CD4-positive, alpha-beta T cell (primary cell): ENCODE measurements at regions not wholly inside any gene's neighbourhood (a gene's known extent, or its start where the extent isn't known, plus 50 kb on each side); places are given as distances from the start of the nearest gene placed in this dataset.
A peak's percentile ranks its signal among the peaks of the same experiment; 100 is the strongest.

Experiments used
- ATAC-seq: fragments of 200-7000 bp; cut with Tn5 transposase; one replicate; pipeline ENCODE4 v1.10.0; 2022; ENCODE audit warnings: mild to moderate bottlenecking; ENCODE audit not compliant: poor library complexity
- CTCF ChIA-PET: fragments of 350-600 bp; sonication (Branson Sonifier 250); formaldehyde crosslinking; loops from one replicate; lab custom pipeline; 2021; ENCODE audit warnings: antibody characterized with exemption, inconsistent platforms; lab: Charles Lee
- POLR2A ChIA-PET: fragments of 350-600 bp; sonication (Branson Sonifier 250); formaldehyde crosslinking; loops from one replicate; lab custom pipeline; 2021; ENCODE audit warnings: antibody characterized with exemption, inconsistent platforms; lab: Charles Lee
- DNase-seq, 14 experiments: peaks; one replicate each; pipeline ENCODE4 v3.0.0-alpha.2; 2013 to 2020; ENCODE audit warnings: mixed read lengths in 2 of 14
- H3K27ac ChIP-seq, 2 donors: one replicate each; pipeline versions ENCODE4 v1.5.1 to v1.7.0; 2013; ENCODE audit warnings: low read length in 2 of 2, low read depth in 1 of 2, mild to moderate bottlenecking in 1 of 2
- H3K27me3 ChIP-seq, 2 experiments: 1 replicate in 1 of 2; 2 replicates in 1 of 2; pipeline versions ENCODE4 v1.6.1 to v1.7.0; 2013; ENCODE audit warnings: low read length in 2 of 2, control low read depth in 1 of 2, mild to moderate bottlenecking in 1 of 2, moderate library complexity in 1 of 2; ENCODE audit not compliant: insufficient read depth in 2 of 2, control insufficient read depth in 1 of 2
- H3K36me3 ChIP-seq: one replicate; pipeline ENCODE4 v1.6.1; 2013; ENCODE audit warnings: low read length, control low read depth; ENCODE audit not compliant: insufficient read depth
- H3K4me1 ChIP-seq: one replicate; pipeline ENCODE4 v1.6.1; 2013; ENCODE audit warnings: low read length, control low read depth; ENCODE audit not compliant: insufficient read depth
- H3K4me3 ChIP-seq: one replicate; pipeline ENCODE4 v1.5.1; 2013; ENCODE audit warnings: mild to moderate bottlenecking, low read length, moderate library complexity
- H3K9me3 ChIP-seq, 2 experiments: 1 replicate in 1 of 2; 2 replicates in 1 of 2; pipeline versions ENCODE4 v1.6.1 to v1.7.0; 2013; ENCODE audit warnings: low read length in 2 of 2, mild to moderate bottlenecking in 2 of 2, control low read depth in 1 of 2, moderate library complexity in 1 of 2; ENCODE audit not compliant: control insufficient read depth in 1 of 2, insufficient read depth in 1 of 2
- H3K27ac Mint-ChIP-seq: one replicate; pipeline ENCODE4 v1.8.0; 2020; ENCODE audit warnings: mixed read lengths
- H3K27me3 Mint-ChIP-seq: one replicate; pipeline ENCODE4 v1.8.0; 2021; ENCODE audit warnings: mixed read lengths
- H3K36me3 Mint-ChIP-seq: one replicate; pipeline ENCODE4 v1.8.0; 2021; ENCODE audit warnings: low read depth, mixed read lengths
- H3K4me1 Mint-ChIP-seq: one replicate; pipeline ENCODE4 v1.8.0; 2021; ENCODE audit warnings: low read depth, mixed read lengths
- H3K4me3 Mint-ChIP-seq: one replicate; pipeline ENCODE4 v1.8.0; 2020; ENCODE audit warnings: mild to moderate bottlenecking, mixed read lengths
- H3K9me3 Mint-ChIP-seq: one replicate; pipeline ENCODE4 v1.8.0; 2020; ENCODE audit warnings: mixed read lengths
- intact Hi-C, 2 experiments: fragments of 100-400 bp; cut with DNase I in 1 of 2; cut with micrococcal nuclease in 1 of 2; formaldehyde crosslinking; loops; one replicate each; pipeline versions ENCODE4 v1.15.1 to v1.9.0; 2023 to 2025; cut with DNase I, micrococcal nuclease
- TF ChIP-seq, protein P1 (sequence below): fragments of 200-600 bp; IDR thresholded peaks from one replicate; pipeline ENCODE4 v1.8.0; 2022; ENCODE audit warnings: antibody characterized with exemption, mild to moderate bottlenecking

DNA sequence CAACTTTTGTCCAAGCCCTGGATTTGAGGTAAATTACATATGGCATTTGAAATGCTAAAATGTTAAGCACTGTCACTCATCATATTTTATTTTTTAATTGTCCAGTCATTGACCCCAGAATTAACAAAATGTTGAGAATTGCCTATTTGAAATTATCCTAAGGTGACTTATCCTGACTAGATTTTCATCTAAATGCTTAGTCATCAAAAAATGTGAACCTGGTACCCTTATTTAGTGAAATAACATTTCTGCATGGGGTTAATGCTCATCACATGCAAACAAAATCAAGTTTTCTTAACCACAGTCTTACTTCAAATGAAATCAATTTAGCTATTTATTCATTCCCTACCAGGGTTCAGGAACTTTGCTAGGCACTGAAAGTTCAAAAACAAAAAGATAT lies 232.0 kb upstream of the DCN start:
- H3K4me3 Mint-ChIP-seq: no peak overlapping the region
- H3K9me3 ChIP-seq: no peaks in the 10 kb centered on the region
- H3K36me3 ChIP-seq: no peaks in the 10 kb centered on the region
- ChIA-PET CTCF (interaction anchor here (1.8 kb wide), 1 partner anchor 28 kb away, joined by 4 read pairs; no protein-coding TSS in a partner anchor), POLR2A (no interaction called here)
- H3K27ac ChIP-seq: no peak overlapping the region
- H3K9me3 Mint-ChIP-seq: no peaks in the 10 kb centered on the region
- no peaks in the 10 kb centered on the region for H3K4me1 Mint-ChIP-seq
- ATAC-seq (no peak), DNase-seq (no peak)
- intact Hi-C loops: no loop called here
- H3K4me1 ChIP-seq: no peaks in the 10 kb centered on the region
- H3K4me3 ChIP-seq: no peak overlapping the region
- H3K36me3 Mint-ChIP-seq: no peaks in the 10 kb centered on the region
- H3K27ac Mint-ChIP-seq: no peak overlapping the region
- H3K27me3 ChIP-seq: no peaks in the 10 kb centered on the region
- H3K27me3 Mint-ChIP-seq: no peaks in the 10 kb centered on the region
- TF ChIP-seq, protein P1, sequence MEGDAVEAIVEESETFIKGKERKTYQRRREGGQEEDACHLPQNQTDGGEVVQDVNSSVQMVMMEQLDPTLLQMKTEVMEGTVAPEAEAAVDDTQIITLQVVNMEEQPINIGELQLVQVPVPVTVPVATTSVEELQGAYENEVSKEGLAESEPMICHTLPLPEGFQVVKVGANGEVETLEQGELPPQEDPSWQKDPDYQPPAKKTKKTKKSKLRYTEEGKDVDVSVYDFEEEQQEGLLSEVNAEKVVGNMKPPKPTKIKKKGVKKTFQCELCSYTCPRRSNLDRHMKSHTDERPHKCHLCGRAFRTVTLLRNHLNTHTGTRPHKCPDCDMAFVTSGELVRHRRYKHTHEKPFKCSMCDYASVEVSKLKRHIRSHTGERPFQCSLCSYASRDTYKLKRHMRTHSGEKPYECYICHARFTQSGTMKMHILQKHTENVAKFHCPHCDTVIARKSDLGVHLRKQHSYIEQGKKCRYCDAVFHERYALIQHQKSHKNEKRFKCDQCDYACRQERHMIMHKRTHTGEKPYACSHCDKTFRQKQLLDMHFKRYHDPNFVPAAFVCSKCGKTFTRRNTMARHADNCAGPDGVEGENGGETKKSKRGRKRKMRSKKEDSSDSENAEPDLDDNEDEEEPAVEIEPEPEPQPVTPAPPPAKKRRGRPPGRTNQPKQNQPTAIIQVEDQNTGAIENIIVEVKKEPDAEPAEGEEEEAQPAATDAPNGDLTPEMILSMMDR: no peak

GRCh38 chr12:91413581-91414546 lies 231.2 kb upstream of the DCN start:
- no peak for ATAC-seq
- no peaks in the 10 kb centered on the region for H3K4me1 ChIP-seq
- POLR2A ChIA-PET: interaction anchor here (0.5 to 0.6 kb wide), 2 partner anchors 127 to 407 kb away, joined by 3 read pairs; no protein-coding TSS in a partner anchor
- CTCF ChIA-PET: interaction anchor here (1.8 kb wide), 1 partner anchor 27 kb away, joined by 4 read pairs; no protein-coding TSS in a partner anchor
- DNase-seq: no peak
- no peaks in the 10 kb centered on the region for H3K27me3 Mint-ChIP-seq
- no peaks in the 10 kb centered on the region for H3K36me3 Mint-ChIP-seq
- intact Hi-C loops: no loop called here
- no peak overlapping the region for H3K27ac ChIP-seq
- no peaks in the 10 kb centered on the region for H3K27me3 ChIP-seq
- H3K4me1 Mint-ChIP-seq: no peaks in the 10 kb centered on the region
- no peak overlapping the region for H3K27ac Mint-ChIP-seq
- H3K36me3 ChIP-seq: no peaks in the 10 kb centered on the region
- H3K9me3 Mint-ChIP-seq: no peaks in the 10 kb centered on the region
- no peak overlapping the region for H3K4me3 Mint-ChIP-seq
- no peak overlapping the region for H3K4me3 ChIP-seq
- TF ChIP-seq, protein P1: no peak
- H3K9me3 ChIP-seq: no peaks in the 10 kb centered on the region

DNA sequence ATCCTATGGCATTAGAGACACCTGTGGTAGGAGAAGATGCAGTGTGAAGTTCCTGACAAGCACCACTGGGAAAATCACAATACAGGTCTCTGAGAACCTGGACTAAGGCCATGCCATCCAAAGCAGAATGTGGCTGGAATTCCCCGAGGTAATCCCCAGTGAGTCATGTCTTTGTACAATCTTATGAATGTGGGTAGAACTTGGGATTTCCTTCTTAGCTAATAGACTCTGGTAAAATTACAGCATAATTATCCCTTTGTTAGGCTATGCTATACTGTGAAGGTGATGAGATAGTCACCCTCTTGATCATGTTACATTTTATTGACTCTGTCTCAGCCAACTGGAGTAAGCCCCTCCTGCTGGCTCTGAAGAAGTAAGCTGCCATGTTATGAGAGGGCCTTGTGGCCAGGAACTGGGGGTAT lies 224.3 kb upstream of the DCN start:
- Mint-ChIP-seq H3K9me3 (no peaks in the 10 kb centered on the region), H3K27ac (no peak overlapping the region), H3K27me3 (no peaks in the 10 kb centered on the region), H3K36me3 (no peaks in the 10 kb centered on the region), H3K4me3 (no peak overlapping the region), H3K4me1 (no peaks in the 10 kb centered on the region)
- TF ChIP-seq, protein P1: no peak
- no peaks in the 10 kb centered on the region for H3K27me3 ChIP-seq
- H3K36me3 ChIP-seq: no peaks in the 10 kb centered on the region
- ChIA-PET CTCF (no interaction called here), POLR2A (no interaction called here)
- H3K4me3 ChIP-seq: no peak overlapping the region
- DNase-seq: peak in 1 of 14 experiments; percentile 18
- no peak overlapping the region for H3K27ac ChIP-seq
- H3K9me3 ChIP-seq: no peaks in the 10 kb centered on the region
- ATAC-seq: no peak
- intact Hi-C loops: no loop called here
- H3K4me1 ChIP-seq: no peaks in the 10 kb centered on the region
